BJ (cell line): ENCODE measurements at regions not wholly inside any gene's neighbourhood (a gene's known extent, or its start where the extent isn't known, plus 50 kb on each side); places are given as distances from the start of the nearest gene placed in this dataset.

Experiments used
- CTCF ChIA-PET: fragments of 350-600 bp; formaldehyde crosslinking; extraction: SDS; loops from one replicate; lab custom pipeline; 2021; ENCODE audit warnings: antibody characterized with exemption, inconsistent platforms; lab: Yijun Ruan, JAX
- POLR2A ChIA-PET: fragments of 300-600 bp; sonication (Branson Sonifier 250); formaldehyde crosslinking; extraction: SDS; loops from one replicate; lab custom pipeline; 2021; ENCODE audit warnings: antibody characterized with exemption; lab: Charles Lee
- DNase-seq: peaks from one replicate; pipeline ENCODE4 v3.0.0-alpha.2; 2011; ENCODE audit warnings: low read depth
- H3K27me3 ChIP-seq: 2 replicates; pipeline ENCODE4 v1.6.0; 2011; ENCODE audit warnings: low read length; ENCODE audit not compliant: control insufficient read depth, insufficient read depth
- H3K36me3 ChIP-seq: 2 replicates; pipeline ENCODE4 v1.5.1; 2011; ENCODE audit warnings: low read length; ENCODE audit not compliant: control insufficient read depth, insufficient read depth
- H3K4me3 ChIP-seq: 2 replicates; pipeline ENCODE4 v1.5.1; 2011; ENCODE audit warnings: low read depth, mild to moderate bottlenecking, control low read depth, low read length
- TF ChIP-seq, protein P1 (sequence below): IDR thresholded peaks from 2 replicates; pipeline ENCODE4 v1.5.1; 2011; ENCODE audit warnings: low read depth, mild to moderate bottlenecking, control low read depth, inconsistent platforms, low read length, moderate library complexity; ENCODE audit not compliant: insufficient read depth

DNA sequence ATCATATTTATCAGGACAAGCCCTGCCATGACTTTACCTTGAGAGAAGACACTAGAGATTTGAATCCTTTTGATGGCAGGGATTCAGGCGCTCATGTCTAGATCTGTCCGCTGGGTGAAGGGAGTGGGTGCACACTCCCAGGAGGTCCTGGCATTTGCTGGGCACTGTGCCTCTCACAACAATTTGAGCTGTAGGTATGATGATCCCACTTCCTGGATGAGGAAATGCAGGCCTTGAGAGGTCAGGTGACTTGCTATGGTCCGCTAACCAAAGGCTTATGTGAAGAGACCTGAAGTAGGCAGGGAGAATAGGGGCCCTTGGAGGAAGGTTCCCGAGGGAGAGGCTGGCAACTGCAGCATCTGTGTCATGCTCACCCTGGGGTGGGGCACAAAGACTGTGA is 206.1 kb downstream of the HAUS1 start:
- CTCF ChIA-PET, result interaction anchor here (1.1 kb wide), 2 partner anchors 12 to 19 kb away, joined by 3 to 4 read pairs; no protein-coding TSS in a partner anchor
- no peak for DNase-seq
- no peak overlapping the region for H3K4me3 ChIP-seq
- POLR2A ChIA-PET, result no interaction called here
- H3K36me3 ChIP-seq, result no peaks in the 10 kb centered on the region
- H3K27me3 ChIP-seq, result peaks cover 8% of the 10 kb centered on the region
- TF ChIP-seq, protein P1, sequence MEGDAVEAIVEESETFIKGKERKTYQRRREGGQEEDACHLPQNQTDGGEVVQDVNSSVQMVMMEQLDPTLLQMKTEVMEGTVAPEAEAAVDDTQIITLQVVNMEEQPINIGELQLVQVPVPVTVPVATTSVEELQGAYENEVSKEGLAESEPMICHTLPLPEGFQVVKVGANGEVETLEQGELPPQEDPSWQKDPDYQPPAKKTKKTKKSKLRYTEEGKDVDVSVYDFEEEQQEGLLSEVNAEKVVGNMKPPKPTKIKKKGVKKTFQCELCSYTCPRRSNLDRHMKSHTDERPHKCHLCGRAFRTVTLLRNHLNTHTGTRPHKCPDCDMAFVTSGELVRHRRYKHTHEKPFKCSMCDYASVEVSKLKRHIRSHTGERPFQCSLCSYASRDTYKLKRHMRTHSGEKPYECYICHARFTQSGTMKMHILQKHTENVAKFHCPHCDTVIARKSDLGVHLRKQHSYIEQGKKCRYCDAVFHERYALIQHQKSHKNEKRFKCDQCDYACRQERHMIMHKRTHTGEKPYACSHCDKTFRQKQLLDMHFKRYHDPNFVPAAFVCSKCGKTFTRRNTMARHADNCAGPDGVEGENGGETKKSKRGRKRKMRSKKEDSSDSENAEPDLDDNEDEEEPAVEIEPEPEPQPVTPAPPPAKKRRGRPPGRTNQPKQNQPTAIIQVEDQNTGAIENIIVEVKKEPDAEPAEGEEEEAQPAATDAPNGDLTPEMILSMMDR, result no peak

DNA sequence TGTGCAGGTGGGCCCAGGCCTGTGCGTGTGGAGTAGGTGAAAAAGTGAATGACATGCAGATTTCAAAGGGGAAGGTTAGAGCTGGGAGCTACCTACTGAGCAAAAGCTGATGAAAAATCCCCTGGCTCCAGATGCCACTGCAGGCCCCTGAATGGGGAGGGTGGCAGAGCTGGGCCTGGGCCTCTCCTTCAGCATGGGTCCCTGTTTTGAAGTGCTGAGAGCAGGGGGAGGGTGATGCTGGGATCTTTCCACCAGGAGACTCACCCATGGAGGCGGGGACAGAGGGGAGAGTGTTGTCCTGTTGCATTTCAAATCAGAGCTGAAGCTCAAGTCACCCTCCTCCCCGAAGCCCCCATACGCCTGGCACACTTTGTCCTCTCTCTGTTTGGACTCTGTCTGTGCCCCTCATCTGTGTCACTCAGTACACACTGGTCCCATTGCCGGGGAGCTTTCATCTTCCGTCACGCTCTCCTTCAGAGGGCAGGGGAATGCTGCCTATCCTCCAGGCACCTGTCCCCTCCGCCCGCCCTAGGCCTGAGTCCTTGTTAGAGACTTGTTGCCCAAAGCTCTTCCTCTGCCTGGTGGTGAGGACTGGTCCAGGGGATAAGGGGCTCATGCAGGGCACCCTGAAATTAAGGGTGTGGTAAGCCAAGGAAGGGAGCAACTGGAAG is 206.6 kb downstream of the HAUS1 start:
- ChIA-PET CTCF (interaction anchor here (0.6 to 1.1 kb wide), 4 partner anchors 8 to 138 kb away, joined by 3 to 4 read pairs (median 3); a partner anchor contains a TSS), POLR2A (no interaction called here)
- no peak for DNase-seq
- Histone ChIP-seq H3K4me3 (no peak overlapping the region), H3K27me3 (peaks cover 11% of the 10 kb centered on the region), H3K36me3 (no peaks in the 10 kb centered on the region)
- TF ChIP-seq, protein P1, result no peak

DNA sequence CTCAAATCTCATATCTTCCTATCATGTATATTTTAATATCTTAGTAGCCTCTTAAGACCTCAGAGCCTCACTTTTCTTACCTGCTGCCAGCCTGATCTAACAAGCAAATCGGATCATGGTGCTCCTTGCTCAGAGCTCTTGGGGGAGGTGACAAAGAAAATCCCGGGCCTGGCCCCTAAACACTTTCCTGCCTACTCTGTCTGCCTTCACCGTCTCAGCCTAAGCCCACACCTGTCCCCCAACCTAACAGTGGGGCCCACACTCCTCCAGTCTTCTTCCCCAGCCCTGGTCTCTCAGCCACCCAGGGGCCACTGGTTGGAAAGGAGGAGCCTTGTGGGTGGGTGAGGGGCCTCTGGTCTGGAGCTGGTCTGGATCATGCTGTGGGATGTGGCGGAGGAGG is 207.3 kb downstream of the HAUS1 start:
- Histone ChIP-seq H3K4me3 (no peak overlapping the region), H3K27me3 (peaks cover 11% of the 10 kb centered on the region), H3K36me3 (no peaks in the 10 kb centered on the region)
- DNase-seq, result no peak
- CTCF ChIA-PET, result interaction anchor here (0.6 to 1.1 kb wide), 4 partner anchors 7 to 138 kb away, joined by 3 to 4 read pairs (median 3); a partner anchor contains a TSS
- POLR2A ChIA-PET, result no interaction called here
- TF ChIP-seq, protein P1, result no peak

DNA sequence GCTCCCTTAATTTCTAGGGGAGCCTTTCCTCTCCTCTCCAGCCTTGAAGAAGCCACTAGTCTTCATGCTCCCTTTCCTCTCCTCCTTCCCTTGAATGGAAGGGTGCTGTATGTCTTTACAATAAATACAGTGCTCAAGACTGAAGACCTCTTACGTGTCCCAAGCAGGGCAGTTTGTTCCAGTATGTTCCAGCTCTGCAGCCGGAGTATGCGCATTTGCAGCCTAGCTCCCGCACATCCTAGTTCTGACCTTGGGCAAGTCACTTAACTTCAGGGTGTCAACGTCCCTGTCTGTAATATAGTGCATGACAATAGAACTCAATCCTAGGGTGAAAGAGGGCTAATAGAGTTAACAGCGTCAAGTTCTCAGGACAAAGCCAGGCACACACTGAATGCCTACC is 208.0 kb downstream of the HAUS1 start:
- CTCF ChIA-PET, result no interaction called here

DNA sequence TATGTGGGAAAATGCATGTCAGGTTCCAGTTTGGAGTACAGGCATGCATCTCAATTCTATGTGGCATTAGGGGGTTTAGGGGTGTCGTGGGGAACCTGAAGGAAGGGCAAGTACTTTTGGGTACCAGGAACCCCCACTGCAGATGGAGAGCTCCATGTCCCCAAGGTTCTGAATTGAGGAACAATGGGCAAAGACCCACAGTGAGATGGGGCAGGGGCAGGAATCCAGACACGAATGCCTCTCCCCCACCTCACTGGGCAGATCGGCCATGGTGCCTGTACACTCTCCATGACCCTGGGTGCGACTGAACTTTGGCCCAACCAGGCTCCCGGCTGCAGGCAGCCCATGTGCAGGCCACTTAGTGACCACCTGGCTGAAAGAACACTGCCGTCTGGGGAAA is 209.3 kb downstream of the HAUS1 start:
- Histone ChIP-seq H3K36me3 (no peaks in the 10 kb centered on the region), H3K4me3 (no peak overlapping the region), H3K27me3 (peaks cover 11% of the 10 kb centered on the region)
- TF ChIP-seq, protein P1, result no peak
- CTCF ChIA-PET, result no interaction called here
- POLR2A ChIA-PET, result no interaction called here
- no peak for DNase-seq

More for the DNA sequence above, 208.0 kb downstream of the HAUS1 start:
- Histone ChIP-seq H3K4me3 (no peak overlapping the region), H3K36me3 (no peaks in the 10 kb centered on the region), H3K27me3 (peaks cover 11% of the 10 kb centered on the region)
- TF ChIP-seq, protein P1, result no peak
- no peak for DNase-seq
- POLR2A ChIA-PET, result no interaction called here
